ENCODE measurements at regions not wholly inside any gene's neighbourhood (a gene's known extent, or its start where the extent isn't known, plus 50 kb on each side); places are given as distances from the start of the nearest gene placed in this dataset.

DNA sequence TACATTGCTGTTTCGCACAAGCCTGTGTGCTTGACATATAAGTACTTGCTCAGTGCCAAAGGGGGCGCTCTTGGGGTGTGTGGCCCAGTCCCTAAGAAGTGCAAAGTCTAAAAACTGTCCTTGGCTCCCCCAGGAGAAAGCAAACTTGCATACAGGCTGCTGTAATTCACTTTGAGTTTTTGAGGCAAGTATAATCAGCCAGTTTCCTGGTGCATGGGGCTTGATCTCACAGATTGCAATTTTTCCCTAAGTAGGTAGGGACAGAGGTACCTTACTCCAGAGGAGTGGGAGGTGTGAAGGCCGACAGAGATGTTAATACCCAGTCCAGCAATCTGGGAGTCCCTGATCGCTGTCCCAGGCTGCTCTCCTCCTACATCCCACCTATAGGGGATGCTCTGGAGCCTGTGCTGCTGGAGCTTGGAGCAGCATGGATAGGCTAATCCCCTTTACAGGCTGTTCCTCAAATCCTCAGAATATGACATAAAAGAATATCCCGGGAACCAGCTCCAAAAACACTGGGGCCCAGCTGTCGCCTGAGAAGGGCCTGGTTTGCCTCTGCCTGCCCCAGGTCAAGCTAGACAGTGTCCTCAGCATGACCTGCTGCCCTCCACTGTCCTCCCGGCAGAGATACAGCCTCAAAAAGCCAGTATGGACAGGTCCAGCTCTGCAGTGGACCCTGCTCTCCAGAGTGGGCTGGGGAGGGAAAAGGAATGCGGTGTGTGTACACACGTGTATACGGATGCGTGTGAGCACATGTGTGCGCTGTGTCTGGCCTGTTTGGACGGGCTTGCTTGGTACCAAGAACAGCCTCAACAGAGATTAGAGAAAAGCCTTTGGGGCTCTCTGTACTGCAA lies 136.5 kb upstream of the HAAO start:
- no peak for DNase-seq

DNA sequence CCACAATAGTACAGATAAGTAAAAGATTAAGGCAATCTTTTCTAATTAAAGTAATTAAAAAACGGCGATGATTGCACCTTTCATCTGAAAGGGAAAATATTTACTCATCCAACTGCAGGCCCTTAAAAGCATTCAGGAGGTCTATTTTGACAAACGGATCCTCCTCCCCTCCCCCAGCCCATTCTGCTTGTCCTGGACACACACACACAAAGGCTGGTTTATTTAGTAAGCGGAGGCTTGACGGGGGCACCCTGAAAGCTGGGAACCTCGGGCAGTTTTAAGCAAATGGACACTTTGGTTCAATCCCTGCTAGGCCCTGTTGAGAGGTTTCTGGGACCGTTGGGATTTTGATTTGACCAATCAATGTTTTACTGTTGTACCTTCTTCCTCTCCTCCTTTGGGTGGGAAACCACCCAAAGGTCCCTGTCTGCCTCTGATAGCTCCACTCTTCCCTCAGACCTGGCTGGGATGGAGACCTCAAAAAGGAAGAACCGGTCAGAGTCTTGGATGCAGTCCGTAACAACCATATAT lies 135.8 kb upstream of the HAAO start:
- DNase-seq: no peak

DNA sequence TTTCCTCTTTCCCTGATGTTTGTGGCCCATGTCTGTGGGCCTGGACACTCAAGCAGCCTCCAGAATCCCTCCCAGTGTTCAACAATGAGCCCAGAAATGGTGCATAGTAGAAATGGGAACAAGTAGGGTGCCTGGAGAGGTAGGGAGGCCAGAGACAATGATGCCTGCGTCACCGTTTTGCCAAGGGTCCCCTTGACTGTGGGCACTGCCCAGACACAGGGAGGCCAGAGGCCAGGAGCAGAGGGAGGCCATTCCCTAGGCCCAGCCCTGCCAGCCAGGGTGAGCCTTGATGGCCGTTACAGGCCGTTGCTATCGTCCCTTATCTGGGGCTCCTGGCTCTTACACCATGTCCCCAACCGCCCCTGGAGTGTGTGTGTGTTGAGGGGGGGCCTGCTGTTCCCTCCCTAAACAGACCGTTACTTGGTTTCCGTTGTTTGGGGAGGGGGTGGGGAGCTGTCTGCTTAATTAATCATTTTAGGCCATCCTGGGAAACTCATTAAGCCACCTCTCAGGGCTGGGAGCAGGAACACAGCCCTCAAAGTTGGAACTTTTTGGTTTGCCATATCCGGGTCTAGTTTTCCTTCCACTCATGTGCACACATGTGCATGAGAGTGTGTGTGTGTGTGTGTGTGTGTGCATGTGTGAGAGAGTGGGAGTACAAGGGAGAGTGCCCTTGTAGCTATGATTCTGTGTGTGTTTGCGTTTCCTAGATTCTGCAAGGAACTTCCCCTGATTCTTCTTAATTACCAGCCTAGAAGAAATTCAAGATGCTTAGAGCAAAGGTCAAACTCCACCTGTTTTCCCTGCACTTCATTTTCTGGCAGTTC lies 135.2 kb upstream of the HAAO start:
- no peak for DNase-seq

DNA sequence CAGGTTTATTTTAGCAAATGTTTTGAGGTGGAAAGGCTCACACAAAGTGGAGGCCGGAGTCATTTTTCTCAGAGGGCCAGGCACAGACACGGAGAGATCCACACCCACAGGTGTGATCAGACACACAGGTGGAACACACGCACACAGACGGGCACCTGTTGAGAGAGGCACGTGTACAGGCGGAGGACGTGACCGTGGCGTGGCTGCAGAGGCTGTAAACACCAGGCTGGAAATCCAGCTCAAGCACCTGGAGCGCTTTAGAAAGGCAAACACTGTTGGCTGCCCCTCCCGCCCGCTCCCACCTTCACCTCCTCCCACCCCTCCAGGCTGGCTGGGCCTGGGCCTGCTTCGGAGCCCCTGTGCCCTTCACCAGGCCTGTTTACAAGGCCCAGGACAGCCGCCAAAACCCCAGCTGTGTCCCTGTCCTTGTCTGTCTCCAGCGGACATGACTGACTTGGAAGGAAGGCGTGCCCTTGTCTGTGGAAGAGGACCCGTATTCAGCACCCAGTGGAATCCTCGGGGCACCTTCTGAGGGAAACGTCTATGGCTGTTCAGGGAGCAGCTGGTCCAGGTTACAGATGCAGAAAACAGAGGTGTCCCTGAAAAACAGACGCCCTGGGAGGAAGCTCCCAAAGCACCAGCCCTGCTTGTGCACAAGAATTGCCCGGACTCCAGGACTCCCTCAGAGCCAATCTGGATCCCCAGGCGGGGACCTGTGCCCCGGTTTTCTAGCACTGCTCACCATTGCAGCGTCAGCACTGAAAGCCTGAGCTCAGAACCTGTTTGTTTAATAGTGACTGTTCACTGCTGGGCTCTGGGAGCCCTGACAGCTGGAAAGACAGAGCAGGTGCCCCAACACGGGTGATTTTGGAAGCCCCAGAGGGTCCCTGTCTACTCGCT lies 134.3 kb upstream of the HAAO start:
- DNase-seq: no peak

DNA sequence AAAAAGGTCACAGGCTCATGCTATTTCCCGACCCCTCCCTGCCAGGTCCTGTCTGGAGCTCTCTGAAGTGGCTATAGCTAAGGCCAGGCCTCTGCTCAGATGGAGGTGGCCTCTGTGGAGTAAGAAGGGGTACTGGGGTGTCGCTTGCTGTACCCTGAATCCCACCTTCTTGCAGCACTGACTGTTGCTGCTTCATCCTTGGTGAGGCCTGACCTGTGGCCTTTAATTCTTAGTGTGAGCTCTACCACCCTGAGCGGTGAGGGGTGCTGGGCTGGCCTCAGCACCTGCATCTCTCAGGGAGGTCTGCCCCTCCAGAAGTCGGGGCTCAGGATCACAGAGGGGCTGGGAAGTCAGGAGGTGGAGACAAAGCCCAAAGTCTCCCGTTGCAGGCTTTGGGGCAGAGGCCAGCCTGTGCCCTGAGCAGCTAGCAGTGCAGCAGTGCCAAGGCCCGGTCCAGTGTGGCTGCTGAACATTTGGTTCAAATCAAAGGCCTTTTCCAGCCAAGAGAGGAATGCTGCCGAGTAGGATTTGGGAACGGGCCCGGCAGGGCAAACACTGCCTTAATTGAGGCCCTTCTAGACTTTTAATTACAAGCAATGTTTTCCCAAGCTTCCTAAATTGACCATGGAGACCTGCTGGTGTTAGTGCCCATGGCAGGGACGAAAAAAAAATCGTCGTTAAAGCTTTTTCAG lies 133.5 kb upstream of the HAAO start:
- no peak for DNase-seq

DNA sequence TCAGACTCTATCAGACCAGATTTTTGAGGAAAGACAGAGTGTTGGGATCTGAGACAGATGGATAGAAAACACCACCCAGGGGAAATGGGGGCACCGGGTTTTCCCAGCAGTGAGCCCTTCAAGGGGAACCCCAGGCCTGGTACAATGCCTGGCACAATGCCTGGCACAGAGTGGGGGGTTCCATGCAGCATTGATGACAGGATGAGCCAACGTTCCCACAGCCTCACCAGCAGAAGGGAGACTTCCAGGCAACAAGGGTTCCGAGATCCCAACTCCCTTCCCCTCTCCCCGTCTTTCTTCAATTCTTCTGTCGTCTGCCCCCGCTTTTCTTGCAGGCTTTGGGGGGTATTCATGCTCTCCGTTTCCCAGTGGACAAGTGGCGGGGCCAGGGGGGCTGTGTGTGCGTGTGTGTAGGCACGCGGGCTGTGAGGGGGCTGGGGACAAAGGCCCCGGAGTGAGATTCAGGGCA lies 132.1 kb upstream of the HAAO start:
- DNase-seq: no peak

DNA sequence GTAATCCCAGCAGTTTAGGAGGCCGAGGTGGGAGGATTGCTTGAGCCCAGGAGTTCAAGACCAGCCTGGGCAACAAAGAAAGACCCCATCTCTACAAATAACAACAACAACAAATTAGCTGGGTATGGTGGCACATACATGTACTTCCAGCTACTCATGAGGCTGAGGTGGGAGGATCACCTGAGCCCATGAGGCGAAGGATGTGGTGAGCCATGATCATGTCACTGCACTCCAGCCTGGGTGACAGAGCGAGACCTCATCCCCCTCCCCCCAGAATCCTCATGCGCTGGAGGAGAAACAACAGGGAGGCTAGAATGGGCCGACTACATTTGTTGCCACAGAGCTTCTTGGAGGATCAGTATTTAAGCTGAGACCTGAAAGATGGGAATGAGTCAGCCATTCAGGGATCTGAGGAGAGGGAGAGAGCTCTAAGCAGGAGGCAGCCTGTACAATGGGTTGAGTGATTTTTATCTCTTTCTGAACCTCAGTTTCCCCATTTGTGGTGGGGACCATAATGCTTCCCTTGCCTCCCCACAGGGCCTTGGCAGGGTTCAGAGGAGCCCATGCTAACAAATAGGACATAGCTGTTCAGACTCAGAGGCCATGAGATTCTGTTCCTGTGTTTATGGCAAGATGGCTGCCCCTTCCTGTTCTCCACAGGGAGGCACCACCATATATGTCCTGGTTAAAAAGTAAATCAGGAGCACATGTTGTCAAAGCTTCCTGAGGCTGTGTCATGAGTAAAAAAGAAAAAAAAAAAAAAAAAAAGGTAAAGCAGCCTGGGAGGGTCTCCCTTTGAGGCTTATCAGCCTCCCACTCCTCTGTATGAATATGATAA lies 131.4 kb upstream of the HAAO start:
- DNase-seq: no peak

DNA sequence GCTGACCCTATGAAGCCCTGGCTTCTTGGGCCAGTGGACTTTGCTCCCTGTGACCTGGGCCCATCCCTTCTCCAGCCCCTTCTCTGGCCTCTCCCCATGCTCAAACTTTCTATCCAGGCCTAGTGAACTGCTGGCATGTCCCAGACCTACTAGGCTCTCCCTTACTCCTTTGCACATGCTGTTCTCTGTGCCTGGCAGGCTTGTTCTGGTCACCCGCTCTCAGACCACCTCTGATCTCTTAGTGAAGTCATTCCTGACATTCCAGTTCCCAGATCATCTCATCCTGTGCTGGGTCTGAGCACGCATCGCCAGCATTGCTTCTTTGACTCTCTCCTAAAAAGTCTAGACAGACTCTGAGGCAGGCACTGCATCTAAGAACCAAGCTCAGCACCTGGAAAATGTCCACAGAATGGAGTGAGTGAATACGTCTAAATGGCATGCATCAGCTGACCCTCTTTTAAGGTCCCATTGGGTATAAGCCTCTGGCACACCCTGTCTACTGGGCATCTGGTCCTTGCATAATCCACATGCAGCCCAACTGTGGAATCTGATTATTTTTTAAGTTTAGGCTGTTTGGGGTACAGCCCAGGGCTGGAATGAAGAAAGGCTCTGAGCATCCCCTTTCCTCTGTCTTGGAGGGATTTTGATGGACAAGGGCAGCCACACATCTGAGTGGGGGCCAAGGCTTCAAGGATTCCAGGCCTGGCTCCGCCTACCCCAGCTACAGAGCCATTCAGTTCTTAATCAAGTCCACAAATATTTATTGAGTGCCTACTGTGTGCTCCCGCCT lies 130.6 kb upstream of the HAAO start:
- DNase-seq: no peak

DNA sequence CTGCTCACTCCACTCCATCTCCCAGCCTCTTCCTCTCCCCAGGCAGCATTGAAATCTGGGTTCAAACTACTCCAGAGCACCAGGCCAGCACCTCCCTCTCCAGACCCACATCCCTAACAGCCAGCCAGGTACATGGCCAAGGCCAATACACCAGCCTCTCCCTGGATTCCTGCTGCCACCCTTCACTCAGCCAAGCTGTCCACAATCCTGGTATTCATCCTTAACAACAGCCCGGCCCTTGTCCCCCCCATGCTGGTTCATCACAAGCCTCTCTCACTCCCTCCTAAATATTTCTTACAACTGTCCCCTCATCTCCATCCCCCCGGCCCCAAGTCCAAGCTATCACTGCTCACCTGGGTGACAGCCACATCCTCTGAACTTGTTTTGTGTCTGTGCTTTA lies 129.9 kb upstream of the HAAO start:
- no peak for DNase-seq

DNA sequence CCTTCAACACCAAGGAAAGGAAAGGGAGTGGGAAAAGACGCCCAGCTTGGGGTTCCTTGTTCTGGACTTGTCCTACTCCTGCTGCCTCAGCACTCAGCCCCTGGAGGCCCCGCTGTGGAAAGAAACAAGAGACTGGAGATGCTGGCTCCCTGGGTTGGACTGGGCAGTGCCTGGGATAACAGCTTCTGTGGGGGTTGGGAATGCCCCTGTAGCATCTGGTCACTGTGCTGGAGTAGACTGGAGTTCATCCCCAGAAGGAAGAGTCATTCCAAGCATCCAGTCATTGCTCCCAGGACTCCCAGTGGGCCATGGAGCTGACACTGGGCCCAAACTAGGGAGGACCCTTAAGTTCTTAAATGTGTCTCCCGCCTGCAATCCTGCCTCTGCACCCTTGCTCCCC lies 129.3 kb upstream of the HAAO start:
- DNase-seq: no peak

DNA sequence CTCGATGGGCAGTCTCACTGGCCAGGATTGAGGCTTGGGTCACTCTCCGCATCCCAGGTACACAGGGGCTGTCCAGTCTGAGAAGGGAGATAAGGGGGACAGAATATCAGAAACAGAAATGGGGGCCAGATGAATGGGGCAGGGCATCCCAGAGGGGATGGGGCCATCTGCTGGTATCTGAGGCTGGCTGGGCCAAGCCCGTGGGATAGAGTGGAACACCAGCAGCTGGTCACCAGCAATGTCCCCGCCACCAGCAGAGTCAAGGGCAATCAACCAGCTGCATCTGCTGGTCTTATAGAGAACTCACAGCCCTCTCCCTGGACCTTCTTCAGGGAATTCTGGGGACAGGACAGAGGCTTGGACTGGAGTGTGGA lies 128.8 kb upstream of the HAAO start:
- DNase-seq: no peak

DNA sequence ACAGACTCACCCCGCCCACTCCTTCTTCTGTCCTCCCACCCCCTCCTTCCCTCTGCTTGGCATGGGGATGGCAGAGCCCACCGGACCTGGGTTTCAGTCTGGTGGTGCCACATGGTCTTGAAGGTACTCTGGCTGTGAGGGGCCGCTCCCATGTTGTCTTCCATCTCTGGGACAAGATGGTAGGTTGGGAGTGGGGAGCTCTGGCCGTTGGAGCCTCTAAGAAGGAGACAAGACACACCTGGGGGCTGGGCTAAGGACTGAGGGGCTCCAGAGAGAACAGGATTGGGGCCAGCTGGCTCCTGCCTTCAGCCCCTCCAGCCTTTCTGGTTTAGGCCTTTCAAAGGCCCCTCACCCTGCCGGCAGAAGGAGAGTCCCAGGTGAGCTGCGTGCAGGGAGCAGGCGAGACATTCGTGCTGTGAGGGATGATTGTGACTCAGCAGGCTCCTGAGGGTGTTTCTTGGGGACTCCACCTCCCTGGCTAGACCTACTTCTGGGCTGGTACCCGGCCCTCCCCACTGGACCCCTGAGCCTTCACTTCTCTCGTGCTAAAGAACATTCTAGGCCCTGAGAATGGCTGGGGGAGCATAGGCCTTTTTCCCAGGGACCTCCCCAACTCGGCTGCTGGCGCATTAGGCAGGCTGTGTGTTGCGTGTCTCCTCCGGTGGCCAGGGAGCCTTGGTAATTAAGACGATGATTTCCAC lies 128.2 kb upstream of the HAAO start:
- DNase-seq: no peak

DNA sequence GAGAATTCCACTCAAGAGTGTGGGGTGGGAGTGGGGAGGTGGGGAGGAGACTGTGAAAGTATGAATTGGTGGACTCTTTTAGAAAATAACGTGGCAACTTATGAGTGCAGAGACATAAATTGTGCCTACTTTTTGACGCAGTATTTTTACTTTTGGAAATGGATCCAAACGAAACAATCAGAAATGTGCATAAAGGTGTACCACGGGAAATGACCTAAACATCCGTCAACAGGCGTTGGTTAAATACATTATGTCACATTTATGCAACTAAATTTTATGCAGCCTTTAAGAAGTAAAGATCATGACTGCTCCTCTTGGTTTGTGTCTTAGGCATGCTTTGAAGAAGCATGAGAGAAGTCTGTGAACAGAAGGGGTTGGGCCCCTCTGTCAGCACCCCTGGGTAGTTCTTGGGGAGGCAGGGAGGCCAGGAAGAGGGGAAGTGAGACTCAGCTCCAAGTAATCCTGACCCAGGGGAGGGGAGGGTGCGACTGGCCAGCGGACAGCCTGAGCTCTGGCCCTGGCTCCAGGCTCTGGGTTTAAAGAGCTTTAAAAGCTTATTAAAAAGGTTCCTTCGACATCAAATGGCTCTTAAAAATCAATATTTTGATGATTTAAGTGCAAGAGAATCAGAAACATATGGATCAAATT lies 126.4 kb upstream of the HAAO start:
- DNase-seq: no peak

DNA sequence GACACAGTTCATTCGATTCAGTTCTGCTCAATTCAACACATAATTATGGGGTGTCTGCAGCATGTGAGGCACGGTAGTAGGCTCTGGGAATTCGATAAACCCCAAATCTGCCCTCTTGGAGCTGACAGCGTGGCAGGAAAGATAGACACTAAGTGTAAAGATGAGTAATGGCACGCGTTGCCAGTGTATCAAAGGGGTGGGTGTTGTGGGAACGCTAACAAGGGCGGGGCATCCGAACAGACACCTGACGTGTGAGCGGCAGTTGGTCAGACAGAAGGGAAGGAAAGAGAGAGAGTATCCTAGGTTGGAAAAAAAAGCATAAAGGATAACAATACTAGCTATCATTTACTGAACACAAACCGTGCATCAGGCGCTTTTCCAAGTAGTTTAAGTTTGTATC lies 125.7 kb upstream of the HAAO start:
- no peak for DNase-seq

DNA sequence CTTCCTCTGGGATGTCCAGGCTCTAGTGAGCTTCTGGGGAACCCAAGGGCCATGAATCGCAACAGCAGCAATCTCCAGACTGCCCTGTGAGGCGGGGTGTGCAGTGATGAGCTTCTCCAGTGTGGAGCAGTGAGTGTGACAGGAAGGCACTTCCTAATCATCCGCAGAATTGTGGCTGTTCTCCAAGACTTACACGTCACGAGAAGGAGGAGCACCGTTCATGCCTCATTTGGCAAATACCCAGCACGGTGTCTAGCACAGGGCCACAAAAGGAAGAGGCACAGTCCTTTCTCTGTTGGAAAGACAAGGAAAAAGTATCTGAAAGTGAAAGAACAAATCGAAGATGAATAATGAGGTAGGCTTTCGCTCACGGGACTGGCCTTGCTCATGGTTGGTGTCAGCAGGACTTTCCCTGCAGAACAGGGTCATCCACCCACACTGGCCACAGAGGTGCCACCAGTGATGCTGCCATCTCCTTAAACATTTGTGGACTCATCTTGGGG lies 125.1 kb upstream of the HAAO start:
- no peak for DNase-seq

DNA sequence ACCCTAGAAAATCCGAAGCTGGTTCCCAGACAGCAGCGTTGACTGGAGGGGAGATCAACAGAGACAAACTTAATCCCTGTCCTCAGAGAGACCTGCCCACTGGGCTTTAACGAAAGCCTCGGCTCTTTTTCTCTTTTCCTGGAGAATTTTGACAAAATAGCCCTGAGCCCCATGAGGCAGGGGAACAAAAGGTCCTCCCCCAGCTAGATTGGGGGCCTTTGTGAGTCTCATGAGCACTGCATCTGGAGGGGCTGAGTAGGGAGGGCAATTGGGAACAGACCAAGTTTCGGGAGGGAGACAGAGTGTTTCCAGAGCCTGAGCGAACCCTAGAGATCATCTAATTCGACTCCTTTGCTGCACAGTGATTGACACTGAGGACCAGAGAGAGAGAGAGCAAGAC lies 123.9 kb upstream of the HAAO start:
- no peak for DNase-seq

DNA sequence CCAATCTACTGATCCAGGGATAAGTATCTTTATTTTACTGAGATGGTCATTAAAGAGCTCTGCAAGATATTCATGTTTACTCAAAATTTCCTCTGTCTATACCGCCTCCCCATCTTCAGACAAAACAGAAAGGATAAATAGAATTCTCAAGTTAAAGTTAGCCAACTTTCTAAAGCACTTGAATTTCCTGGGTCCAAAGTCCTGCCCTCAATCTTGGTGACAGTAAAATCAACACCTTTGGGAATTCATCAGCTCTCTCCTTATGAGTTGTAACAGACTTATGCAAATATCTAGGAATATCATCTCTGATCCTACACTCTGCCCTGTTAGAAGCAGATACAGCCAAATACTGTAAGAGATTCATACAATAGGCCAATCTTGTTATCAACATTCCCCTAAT lies 122.5 kb upstream of the HAAO start:
- DNase-seq: no peak

DNA sequence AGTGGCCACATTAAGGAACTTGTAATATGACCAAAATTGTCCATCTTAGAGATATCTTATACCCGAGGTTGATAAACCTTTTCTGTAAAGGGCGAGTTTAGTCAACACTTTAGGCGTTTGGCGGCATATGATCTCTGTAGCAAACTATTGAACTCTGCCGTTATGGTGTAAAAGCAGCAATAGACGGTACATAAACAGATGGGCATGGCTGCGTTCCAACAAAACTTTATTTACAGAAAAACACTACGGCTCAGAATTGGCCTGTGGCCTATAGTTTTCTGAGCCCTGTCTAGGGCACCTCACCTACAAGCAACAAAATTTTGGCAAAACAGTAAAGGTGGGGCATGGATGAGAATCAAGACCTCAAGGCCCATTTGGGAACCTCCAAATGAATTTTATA lies 121.9 kb upstream of the HAAO start:
- DNase-seq: no peak

DNA sequence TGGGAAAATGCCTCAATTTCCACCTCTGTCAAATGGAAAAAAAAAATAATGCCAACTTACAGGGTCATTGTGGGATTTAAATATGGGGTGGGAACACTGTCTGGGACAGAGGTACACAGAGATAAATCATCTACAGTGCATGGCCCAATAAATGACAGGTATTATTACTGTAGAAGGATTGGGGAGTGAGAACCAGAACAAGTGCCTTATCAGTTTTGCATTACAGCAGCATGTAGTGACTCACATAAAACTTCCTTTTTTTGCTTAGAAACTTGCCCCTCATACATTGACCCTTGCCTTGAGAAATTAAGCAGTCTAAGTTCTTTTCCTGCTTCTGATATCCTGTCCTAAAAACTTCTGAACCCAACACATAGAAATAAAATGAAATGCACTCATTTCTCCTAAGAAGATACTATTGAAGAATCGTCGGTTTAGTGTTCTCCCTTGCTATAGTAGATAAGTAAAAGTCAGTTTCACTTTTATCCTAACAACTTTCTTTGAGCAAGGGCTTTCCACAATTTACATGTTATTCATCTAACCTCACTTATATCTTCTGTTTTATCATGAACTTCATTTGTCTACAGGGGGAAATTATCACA lies 121.0 kb upstream of the HAAO start:
- no peak for DNase-seq

Data from SIG-M5 (cell line).